ENCODE measurements at regions not wholly inside any gene's neighbourhood (a gene's known extent, or its start where the extent isn't known, plus 50 kb on each side); places are given as distances from the start of the nearest gene placed in this dataset.
"Not testable (repeated sequence)": the region's sequence is repeated elsewhere in the genome, so short reads cannot be mapped to it uniquely, and the experiment has no call there.

DNA sequence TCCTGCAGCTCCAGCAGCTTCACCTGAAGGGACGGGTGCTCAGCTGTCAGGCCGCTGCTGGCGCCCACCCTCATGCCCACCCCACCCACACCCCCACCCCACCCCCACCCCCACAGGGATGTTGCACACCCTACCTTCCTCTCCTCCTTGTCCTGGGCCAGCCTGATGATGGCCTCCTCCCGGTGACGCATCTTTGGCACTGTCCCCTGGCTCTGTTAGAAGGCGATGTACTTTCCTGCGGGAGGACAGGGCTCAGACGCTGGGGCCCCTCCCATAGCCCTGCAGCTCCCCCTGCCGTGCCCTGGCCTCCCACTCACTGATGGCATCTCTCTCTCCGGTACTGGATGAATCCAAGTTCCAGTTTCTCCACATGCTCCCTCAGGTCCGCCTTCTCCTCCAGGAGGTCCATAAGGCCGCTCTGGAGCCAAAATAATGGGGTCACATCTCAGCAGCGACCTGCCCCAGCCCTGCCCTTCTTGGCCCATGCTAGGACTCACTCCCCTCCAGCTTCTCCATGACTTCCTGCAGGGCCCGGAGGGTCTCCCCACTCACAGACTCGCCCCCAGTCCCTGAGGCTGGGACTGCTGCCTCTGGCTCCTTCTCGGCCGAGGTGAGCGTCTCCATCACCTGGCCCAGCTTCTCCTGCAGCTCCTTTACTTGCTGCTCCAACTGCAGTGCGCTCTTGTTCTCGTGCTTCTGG lies 55.2 kb downstream of the GOLGA8B start:
- H3K9me3 Mint-ChIP-seq (ENCODE audit: insufficient read depth); H3K27me3 Mint-ChIP-seq (ENCODE audit: low read depth): not testable (repeated sequence)

GRCh38 chr15:34527641-34528040 lies 55.8 kb downstream of the GOLGA8B start:
- POLR2A ChIA-PET; CTCF ChIA-PET; H3K36me3 Mint-ChIP-seq (ENCODE audit: low read depth); H3K9me3 Mint-ChIP-seq (ENCODE audit: insufficient read depth); H3K4me3 Mint-ChIP-seq; ATAC-seq; H3K27ac Mint-ChIP-seq; DNase-seq; H3K4me1 Mint-ChIP-seq (ENCODE audit: low read depth); H3K27me3 Mint-ChIP-seq (ENCODE audit: low read depth): not testable (repeated sequence)

More for the DNA sequence above, 55.2 kb downstream of the GOLGA8B start:
- CTCF ChIA-PET; POLR2A ChIA-PET; H3K4me1 Mint-ChIP-seq (ENCODE audit: low read depth); H3K4me3 Mint-ChIP-seq; H3K36me3 Mint-ChIP-seq (ENCODE audit: low read depth); H3K27ac Mint-ChIP-seq; DNase-seq; ATAC-seq: not testable (repeated sequence)

- ATAC-seq; H3K9me3 Mint-ChIP-seq (ENCODE audit: insufficient read depth); H3K36me3 Mint-ChIP-seq (ENCODE audit: low read depth); DNase-seq; H3K4me1 Mint-ChIP-seq (ENCODE audit: low read depth); POLR2A ChIA-PET; H3K4me3 Mint-ChIP-seq; H3K27me3 Mint-ChIP-seq (ENCODE audit: low read depth); H3K27ac Mint-ChIP-seq: not testable (repeated sequence)
- CTCF ChIA-PET: interaction anchor here (0.7 kb wide), 1 partner anchor 33 kb away, joined by 3 read pairs; no protein-coding TSS in a partner anchor
Measured at GRCh38 chr15:34523849-34524248, 59.6 kb downstream of the GOLGA8B start.

GRCh38 chr15:34522601-34523000 lies 60.9 kb downstream of the GOLGA8B start:
- H3K36me3 Mint-ChIP-seq (ENCODE audit: low read depth); H3K4me3 Mint-ChIP-seq; DNase-seq; H3K4me1 Mint-ChIP-seq (ENCODE audit: low read depth); H3K27me3 Mint-ChIP-seq (ENCODE audit: low read depth); CTCF ChIA-PET; ATAC-seq; H3K9me3 Mint-ChIP-seq (ENCODE audit: insufficient read depth); H3K27ac Mint-ChIP-seq; POLR2A ChIA-PET: not testable (repeated sequence)

DNA sequence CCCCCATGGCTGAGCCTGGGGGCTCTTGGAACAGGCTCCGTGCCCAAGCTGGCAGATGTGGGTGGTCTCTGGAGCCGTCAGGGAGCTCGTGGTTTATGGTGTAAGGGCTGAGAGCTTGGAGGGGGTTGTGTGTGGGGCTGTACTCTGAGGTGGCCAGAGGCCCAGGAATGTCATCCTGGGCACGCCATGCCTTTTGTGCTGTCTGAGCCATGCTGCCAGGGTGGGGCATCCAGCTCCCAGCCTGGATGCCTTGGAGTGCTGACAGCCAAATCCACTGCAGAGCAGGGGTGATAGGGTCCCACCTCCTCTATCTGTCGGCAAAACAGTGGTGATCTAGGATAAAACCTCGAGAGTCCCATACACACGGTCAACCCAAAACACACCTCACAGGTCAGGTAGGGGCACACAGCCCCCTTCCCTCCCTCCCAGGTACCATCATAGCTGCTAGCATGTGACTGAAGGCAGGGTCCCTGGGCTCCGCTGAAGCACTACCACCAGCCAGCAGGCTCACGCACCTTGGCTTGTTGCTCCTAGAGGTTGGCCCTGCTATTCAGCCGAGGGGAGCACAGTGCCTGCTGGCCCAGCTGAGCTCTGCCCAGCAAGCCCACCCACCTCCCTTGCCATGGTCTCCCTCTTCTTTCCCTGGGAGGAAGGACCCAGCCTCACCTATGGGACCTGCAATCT lies 61.5 kb downstream of the GOLGA8B start:
- H3K4me1 Mint-ChIP-seq (ENCODE audit: low read depth); ATAC-seq; H3K36me3 Mint-ChIP-seq (ENCODE audit: low read depth): not testable (repeated sequence)

GRCh38 chr15:34520566-34520965 lies 62.9 kb downstream of the GOLGA8B start:
- no peak overlapping the region for H3K4me3 Mint-ChIP-seq

More for the DNA sequence above, 61.5 kb downstream of the GOLGA8B start:
- H3K4me3 Mint-ChIP-seq; CTCF ChIA-PET; DNase-seq; POLR2A ChIA-PET; H3K27ac Mint-ChIP-seq; H3K9me3 Mint-ChIP-seq (ENCODE audit: insufficient read depth): not testable (repeated sequence)
- H3K27me3 Mint-ChIP-seq (ENCODE audit: low read depth): peaks cover 11% of the 10 kb centered on the region

DNA sequence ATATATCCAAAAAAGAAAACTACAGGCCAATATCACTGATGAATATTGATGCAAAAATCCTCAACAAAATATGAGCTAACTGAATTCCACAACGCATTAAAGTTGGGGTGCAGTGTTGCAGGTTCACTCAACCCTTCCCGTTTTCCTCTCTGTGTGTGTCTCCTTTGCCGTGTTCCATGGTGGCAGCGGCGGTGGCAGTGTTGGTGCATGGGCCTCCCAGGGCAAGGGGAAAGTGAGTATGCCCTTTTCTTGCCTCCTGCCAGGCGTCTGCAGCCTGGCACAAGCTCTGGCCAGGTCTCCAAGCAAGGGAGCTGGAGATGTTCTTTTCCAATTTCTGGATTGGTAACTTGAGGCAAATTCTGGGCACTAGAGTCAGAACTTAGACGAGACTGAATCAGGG lies 63.4 kb downstream of the GOLGA8B start:
- H3K4me3 Mint-ChIP-seq; ATAC-seq; POLR2A ChIA-PET; H3K27ac Mint-ChIP-seq; DNase-seq; H3K4me1 Mint-ChIP-seq (ENCODE audit: low read depth); H3K36me3 Mint-ChIP-seq (ENCODE audit: low read depth); H3K9me3 Mint-ChIP-seq (ENCODE audit: insufficient read depth): not testable (repeated sequence)
- CTCF ChIA-PET: interaction anchor here (1.4 kb wide), 1 partner anchor 68 kb away, joined by 5 read pairs; no protein-coding TSS in a partner anchor
- H3K27me3 Mint-ChIP-seq (ENCODE audit: low read depth): peaks cover 27% of the 10 kb centered on the region

More at GRCh38 chr15:34520566-34520965, 62.9 kb downstream of the GOLGA8B start:
- ATAC-seq (no peak), DNase-seq (no peak)
- POLR2A ChIA-PET: no interaction called here
- CTCF ChIA-PET: interaction anchor here (1.4 kb wide), 1 partner anchor 67 kb away, joined by 5 read pairs; no protein-coding TSS in a partner anchor
- H3K27ac Mint-ChIP-seq: no peak overlapping the region
- H3K36me3 Mint-ChIP-seq (ENCODE audit: low read depth): peaks cover 3% of the 10 kb centered on the region
- no peaks in the 10 kb centered on the region for H3K9me3 Mint-ChIP-seq (ENCODE audit: insufficient read depth)
- H3K4me1 Mint-ChIP-seq (ENCODE audit: low read depth): no peaks in the 10 kb centered on the region
- H3K27me3 Mint-ChIP-seq (ENCODE audit: low read depth): peaks cover 23% of the 10 kb centered on the region

DNA sequence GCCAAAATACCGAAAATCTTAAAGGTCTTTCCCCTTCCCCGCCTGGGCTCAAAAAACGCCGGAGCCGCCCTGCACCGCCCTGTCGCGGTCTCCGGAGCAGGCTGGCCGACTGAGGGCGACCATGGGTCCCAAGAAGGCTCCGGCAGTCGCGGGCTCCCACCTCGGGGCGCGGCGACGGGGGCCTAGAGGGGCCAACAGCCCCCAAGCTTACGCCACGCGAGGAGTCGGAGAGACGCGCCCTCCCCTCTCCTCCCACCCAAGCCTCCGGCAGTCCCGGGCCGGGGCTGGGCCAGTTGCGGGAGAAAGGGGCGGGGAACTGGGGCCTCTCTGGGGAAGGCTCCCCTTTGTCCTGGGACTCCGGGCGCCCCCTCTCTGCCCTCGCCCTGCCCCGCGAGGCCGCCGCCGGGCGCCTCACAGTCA lies 69.2 kb downstream of the GOLGA8B start:
- Mint-ChIP-seq H3K9me3 (ENCODE audit: insufficient read depth) (no peaks in the 10 kb centered on the region), H3K27me3 (ENCODE audit: low read depth) (peaks cover 56% of the 10 kb centered on the region), H3K36me3 (ENCODE audit: low read depth) (no peaks in the 10 kb centered on the region), H3K27ac (no peak overlapping the region), H3K4me1 (ENCODE audit: low read depth) (peaks cover 24% of the 10 kb centered on the region), H3K4me3 (peak overlapping the region; percentile 78)
- POLR2A ChIA-PET: no interaction called here
- peak; percentile 39 for DNase-seq
- peak; percentile 83 for ATAC-seq
- CTCF ChIA-PET: interaction anchor here (1.0 to 2.8 kb wide), 3 partner anchors 22 to 147 kb away, joined by 3 to 14 read pairs (median 3); partner anchors contain the start of gene LPCAT4

DNA sequence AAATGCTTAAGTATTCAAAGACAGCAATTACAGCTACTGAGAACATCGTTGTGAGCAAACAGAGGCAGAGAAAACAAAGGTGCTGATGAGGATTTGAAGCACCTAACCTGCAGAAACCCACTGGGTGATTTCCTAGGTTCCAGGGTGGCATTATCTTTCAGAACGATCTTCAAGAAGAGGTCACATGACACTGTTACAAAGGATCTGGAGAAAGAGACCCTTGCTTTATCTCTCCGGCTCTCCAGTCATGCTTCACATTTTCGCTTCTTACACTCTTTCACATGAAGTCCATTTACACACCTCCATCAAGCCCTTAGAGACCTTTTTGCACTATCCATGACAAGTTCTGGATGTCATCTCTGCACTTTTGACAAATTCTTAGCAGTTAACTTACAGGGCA lies 70.8 kb downstream of the GOLGA8B start:
- H3K9me3 Mint-ChIP-seq (ENCODE audit: insufficient read depth): no peaks in the 10 kb centered on the region
- ChIA-PET POLR2A (interaction anchor here (1.3 kb wide), 1 partner anchor 71 kb away, joined by 5 read pairs; the partner anchor contains the start of gene GOLGA8B), CTCF (no interaction called here)
- peaks cover 62% of the 10 kb centered on the region for H3K27me3 Mint-ChIP-seq (ENCODE audit: low read depth)
- DNase-seq: no peak
- peaks cover 24% of the 10 kb centered on the region for H3K4me1 Mint-ChIP-seq (ENCODE audit: low read depth)
- H3K4me3 Mint-ChIP-seq: no peak overlapping the region
- no peaks in the 10 kb centered on the region for H3K36me3 Mint-ChIP-seq (ENCODE audit: low read depth)
- H3K27ac Mint-ChIP-seq: no peak overlapping the region
- no peak for ATAC-seq

DNA sequence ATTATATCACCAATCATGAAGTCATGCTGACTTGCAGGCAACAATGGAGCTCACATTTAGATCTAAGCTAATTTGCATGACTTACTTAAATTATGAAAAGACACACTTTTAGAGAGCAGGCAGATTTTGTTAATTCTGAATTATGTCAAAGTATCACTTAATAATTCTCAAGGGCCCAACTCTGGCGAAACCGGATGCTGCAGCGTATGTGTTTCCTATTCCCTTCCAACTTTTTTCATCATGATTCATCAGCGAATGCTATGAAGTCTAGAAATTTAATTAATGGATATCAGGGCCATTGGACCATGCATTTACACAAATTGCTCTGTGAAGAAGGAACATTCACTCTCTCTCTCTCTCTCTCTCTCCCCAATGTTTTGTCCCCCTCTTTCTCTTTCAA lies 63.5 kb upstream of the GOLGA8A start:
- no peak for DNase-seq
- Mint-ChIP-seq H3K4me3 (no peak overlapping the region), H3K27ac (no peak overlapping the region), H3K27me3 (ENCODE audit: low read depth) (peaks cover 56% of the 10 kb centered on the region), H3K9me3 (ENCODE audit: insufficient read depth) (no peaks in the 10 kb centered on the region), H3K36me3 (ENCODE audit: low read depth) (peaks cover 2% of the 10 kb centered on the region), H3K4me1 (ENCODE audit: low read depth) (peaks cover under 1% of the 10 kb centered on the region)
- ChIA-PET CTCF (no interaction called here), POLR2A (no interaction called here)
- ATAC-seq: no peak

DNA sequence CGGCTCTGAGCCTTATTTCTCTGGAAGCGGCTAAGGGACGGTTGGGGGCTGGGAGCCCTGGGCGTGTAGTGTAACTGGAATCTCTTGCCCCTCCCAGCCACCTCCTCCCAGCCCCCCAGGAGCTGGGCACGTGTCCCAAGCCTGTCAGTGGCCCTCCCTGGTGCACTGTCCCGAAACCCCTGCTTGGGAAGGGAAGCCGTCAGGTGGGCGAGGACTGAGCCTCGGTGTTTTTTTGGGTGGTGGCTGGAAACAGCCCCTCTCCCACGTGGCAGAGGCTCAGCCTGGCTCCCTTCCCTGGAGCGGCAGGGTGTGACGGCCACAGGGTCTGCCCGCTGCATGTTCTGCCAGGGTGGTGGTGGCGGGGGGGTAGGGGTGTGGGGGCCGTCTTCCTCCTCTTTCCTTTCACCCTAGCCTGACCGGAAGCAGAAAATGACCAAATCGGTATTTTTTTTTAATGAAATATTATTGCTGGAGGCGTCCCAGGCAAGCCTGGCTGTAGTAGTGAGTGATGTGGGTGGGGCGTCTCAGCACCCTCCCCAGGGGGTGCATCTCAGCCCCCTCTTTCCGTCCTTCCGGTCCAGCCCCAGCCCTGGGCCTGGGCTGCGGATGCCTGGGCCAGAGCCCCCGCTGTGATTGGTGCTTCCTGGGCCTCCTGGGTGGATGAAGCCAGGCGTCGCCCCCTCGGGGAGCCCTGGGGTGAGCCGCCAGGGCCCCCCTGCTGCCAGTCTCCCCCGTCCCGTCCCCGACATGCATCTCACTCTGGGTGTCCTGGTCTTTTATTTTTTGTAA lies 58.8 kb upstream of the GOLGA8A start:
- Mint-ChIP-seq H3K27ac (no peak overlapping the region), H3K4me1 (ENCODE audit: low read depth) (peaks cover 11% of the 10 kb centered on the region), H3K9me3 (ENCODE audit: insufficient read depth) (no peaks in the 10 kb centered on the region), H3K4me3 (no peak overlapping the region), H3K36me3 (ENCODE audit: low read depth) (peaks cover 5% of the 10 kb centered on the region), H3K27me3 (ENCODE audit: low read depth) (peaks cover 68% of the 10 kb centered on the region)
- POLR2A ChIA-PET: no interaction called here
- CTCF ChIA-PET: no interaction called here
- DNase-seq: no peak
- peak; percentile 39 for ATAC-seq

DNA sequence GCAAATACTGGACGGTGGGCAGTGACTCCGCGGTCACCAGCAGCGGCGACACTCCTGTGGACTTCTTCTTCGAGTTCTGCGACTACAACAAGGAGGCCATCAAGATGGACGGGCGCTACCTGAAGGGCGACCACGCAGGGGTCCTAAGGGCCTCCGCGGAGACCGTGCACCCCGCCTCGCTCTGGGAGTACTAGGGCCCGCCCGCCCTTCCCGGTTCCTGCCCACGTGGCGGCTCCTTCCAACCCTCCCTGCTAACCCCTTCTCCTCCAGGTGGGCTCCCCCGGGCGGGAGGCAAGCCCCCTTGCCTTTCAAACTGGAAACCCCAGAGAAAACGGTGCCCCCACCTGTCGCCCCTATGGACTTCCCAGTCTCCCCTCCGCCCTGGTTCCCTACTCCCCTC lies 58.1 kb upstream of the GOLGA8A start:
- H3K36me3 Mint-ChIP-seq (ENCODE audit: low read depth); H3K27ac Mint-ChIP-seq; ATAC-seq; POLR2A ChIA-PET; H3K9me3 Mint-ChIP-seq (ENCODE audit: insufficient read depth); DNase-seq; CTCF ChIA-PET: not testable (repeated sequence)
- peaks cover 11% of the 10 kb centered on the region for H3K4me1 Mint-ChIP-seq (ENCODE audit: low read depth)
- peaks cover 70% of the 10 kb centered on the region for H3K27me3 Mint-ChIP-seq (ENCODE audit: low read depth)
- H3K4me3 Mint-ChIP-seq: peak overlapping the region; percentile 20

Measured in activated CD8-positive, alpha-beta T cell treated with anti-CD3 and anti-CD28 coated beads, Interleukin-2, amount 10 ng/mL, durations not matched to agents 7 days and 5 days (primary cell).